GM20431 (cell line): ENCODE measurements at regions not wholly inside any gene's neighbourhood (a gene's known extent, or its start where the extent isn't known, plus 50 kb on each side); places are given as distances from the start of the nearest gene placed in this dataset.

Experiments
- in situ Hi-C: fragments of 300-500 bp; cut with MseI, MboI; formaldehyde crosslinking; loops from one replicate; pipeline ENCODE4 v1.15.0; 2020; ENCODE audit warnings: low sequenced_read_pairs; ENCODE audit not compliant: unreplicated experiment

- in situ Hi-C loops: no loop called here
Observed at GRCh38 chr15:47206358-47206978, 510.8 kb upstream of the SEMA6D start.

GRCh38 chr15:47209591-47209990 is 507.7 kb upstream of the SEMA6D start:
- in situ Hi-C loops: no loop called here

DNA sequence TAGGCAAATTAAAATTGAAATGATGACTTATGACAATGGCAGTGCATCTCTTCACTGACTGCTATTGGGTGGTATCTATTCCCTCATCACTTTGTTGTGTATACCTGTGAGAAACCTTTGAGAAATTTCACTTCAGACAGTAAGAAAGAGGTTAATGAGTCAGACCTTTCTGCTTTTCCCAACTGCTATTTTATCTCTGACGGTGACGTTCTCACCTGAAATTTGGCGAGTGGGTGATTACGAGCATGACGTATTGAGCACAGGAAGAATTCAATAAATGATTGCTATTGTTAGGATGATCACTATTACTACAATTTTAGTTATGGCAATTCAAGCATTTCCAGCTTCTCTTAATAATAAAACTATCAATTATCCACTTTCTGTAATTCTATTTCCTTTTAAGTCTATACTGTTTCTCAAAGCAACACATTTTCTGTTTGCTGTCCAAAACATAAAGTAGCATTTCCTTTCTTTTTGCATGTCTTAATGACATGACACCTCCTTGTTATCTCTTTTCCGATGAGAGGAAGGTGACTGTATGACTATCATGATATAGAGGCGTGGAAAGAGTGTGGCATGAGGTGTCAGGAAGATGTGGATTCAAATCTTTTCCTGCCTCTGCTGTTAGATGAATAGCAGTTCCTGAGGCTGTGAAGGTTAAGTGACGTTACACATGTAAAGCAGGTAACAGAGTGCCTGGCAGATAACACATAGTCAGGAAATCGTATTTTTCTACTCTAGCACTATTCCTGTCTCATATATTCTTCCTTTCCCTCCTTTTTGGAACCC is 504.9 kb upstream of the SEMA6D start:
- in situ Hi-C loops: no loop called here

DNA sequence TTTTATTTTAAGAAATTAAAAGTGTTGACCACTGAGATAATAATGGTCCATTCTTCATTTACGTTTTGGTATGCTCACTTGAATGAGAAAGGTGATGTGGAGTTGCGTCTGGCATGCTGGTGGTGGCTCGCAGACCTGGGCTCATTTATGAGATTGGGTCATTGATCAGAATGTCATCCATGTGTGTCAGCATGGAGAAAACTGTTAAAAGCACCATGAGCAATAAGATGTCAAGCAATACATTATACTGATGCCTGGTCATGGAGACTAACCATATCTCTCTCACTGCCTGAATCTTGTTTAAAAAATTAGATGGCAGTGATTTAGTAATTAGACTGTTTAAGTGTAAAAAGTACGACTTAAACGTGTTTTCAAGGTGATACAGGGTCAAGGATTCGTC is 503.4 kb upstream of the SEMA6D start:
- in situ Hi-C loops: no loop called here

DNA sequence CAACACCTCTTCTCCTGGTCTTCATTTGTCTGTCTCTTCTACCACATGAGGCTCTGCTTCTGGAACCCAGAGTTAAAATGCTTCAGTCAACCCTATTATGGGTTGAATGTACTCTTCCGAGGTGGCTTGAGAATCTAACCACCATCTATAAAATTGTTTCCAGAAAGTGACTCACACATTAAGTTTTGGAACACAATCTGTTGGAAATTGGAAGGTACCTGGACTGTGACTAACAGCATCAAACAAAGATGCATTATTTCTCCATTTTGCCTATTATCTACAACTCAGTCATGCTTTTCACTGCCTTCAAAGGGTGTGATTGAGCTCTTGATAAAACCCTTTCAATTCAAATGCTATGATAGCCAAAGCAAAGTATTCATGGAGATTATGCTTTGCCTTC is 499.0 kb upstream of the SEMA6D start:
- in situ Hi-C loops: no loop called here

DNA sequence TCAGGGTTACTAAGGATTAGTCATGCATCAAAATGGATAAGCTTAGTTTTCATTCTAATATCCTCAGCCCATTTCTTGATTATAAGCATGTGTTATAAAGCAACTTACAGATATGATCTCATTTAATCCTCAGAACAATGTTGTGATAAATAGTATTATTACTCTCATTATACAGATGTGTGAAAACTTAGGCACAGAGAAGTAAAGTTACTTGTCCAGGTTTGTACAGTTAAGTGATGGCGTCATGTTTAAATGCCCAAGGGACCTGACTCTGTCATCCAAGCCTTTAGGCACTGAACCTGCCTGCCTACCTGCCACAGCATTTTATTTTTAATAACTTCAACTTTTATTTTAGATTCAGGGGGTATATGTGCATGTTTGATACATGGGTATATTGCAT is 472.9 kb upstream of the SEMA6D start:
- in situ Hi-C loops: no loop called here

GRCh38 chr15:47246317-47246716 is 471.0 kb upstream of the SEMA6D start:
- in situ Hi-C loops: no loop called here

DNA sequence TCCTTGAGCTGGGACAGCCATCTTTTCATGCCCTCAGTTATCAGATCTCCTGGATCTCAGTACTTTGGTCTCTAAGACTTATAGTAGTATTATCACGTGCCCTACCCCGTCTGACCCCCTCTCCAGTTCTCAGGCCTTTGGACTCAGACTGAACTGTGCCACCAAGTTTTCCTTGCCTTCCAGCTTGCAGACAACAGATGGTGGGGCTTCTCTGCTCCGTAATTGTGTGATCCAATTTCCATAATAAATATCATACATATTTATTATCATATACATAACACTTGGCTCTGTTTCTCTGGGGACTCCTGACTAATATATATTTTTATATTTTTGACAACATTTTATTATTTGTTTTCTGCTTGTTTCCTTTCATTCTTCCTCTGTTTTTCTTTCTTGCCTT is 458.8 kb upstream of the SEMA6D start:
- in situ Hi-C loops: no loop called here

GRCh38 chr15:47265686-47266085 is 451.6 kb upstream of the SEMA6D start:
- in situ Hi-C loops: no loop called here

GRCh38 chr15:47266566-47266965 is 450.7 kb upstream of the SEMA6D start:
- in situ Hi-C loops: no loop called here

DNA sequence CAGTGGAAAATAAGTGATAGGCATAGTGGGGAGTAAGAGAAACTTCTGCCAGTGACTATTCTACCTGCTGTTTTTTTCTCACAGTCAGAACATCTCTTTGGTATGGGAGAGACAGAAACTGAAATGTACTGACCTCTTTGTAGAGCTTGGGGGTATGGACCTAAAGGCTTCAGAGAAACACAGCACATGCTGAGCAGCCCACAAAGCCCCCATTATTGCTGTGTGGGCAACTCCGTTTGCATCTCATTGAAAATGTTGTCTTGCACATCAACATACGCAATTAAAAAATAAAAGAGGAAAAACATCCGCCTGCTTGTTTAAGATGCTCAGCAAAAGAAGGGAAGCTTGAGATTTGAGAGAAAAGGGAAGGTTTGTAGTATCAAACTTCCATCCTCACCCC is 443.4 kb upstream of the SEMA6D start:
- in situ Hi-C loops: no loop called here

GRCh38 chr15:47283246-47283645 is 434.1 kb upstream of the SEMA6D start:
- in situ Hi-C loops: no loop called here

GRCh38 chr15:47288794-47289193 is 428.5 kb upstream of the SEMA6D start:
- in situ Hi-C loops: no loop called here

- in situ Hi-C loops: no loop called here
Observed at GRCh38 chr15:47289656-47290055, 427.6 kb upstream of the SEMA6D start.

DNA sequence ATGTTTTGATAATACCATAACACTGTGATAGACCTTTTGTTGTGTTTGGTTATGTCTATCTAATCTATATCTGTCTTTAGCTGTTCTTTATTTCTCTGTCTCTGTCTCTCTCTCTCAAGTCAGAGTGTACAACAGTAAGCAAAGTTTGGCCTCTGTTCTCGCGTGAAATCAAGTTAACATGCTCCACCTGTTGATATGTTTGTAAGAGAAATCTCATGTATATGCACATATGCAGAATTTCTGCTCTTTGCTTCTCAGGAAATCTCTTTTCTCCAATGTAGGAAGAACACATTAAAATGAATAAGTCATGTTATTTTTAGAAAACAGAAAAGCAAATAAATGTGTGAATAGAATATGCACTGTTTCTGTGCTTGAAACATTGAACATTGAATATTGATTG is 425.5 kb upstream of the SEMA6D start:
- in situ Hi-C loops: no loop called here

DNA sequence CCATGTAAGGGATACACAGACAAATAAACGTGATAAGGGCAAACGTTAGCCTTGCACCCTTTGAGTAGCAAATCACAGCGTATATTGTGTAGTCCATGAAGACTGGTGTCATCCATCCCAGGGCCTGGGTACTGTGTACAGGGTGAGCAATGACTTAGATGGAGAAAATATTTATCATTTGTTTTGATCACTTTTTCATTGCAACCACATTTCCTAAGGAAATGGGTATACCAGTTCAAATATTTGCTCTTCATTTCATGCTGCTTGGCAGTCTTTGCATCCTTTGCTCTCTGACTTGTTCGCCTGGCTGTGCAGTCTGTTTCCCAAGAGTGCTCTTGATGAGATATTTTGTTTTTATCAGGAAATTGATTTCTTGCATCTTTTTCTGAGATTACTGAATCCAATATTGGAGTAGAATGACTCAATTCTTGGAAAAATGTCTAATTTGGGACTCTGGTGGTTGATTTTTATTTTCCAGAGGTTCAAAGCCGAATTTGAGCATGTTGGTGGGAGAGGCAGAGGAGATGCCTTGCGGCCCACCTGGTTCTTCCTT is 424.6 kb upstream of the SEMA6D start:
- in situ Hi-C loops: no loop called here

- in situ Hi-C loops: no loop called here
Observed at GRCh38 chr15:47293466-47294162, 423.7 kb upstream of the SEMA6D start.

DNA sequence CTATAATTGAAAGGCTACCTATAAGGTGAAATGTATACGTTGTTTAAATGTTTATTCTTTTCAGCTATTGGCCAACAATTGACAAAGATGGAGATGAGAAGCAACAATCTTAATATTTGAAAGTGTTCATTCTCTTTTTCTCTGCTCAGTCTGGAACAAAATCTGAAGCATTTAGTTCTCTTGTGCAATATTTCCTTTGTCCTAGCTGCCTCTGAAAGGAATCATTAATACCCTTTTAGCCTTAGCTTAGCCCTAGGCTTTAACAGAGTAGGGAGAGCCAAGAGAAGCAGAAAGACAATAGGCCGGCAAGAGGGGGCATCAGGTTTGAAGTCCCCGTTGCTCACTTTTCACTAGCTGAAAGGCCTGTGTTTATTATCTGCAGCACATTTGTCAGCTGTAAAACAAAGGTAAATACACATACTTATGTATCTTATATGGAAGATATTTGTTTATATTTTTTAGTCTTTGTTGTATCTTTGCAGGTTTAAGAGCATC is 422.5 kb upstream of the SEMA6D start:
- in situ Hi-C loops: no loop called here

GRCh38 chr15:47296881-47297280 is 420.4 kb upstream of the SEMA6D start:
- in situ Hi-C loops: no loop called here

- in situ Hi-C loops: no loop called here
Observed at GRCh38 chr15:47299846-47300434, 417.4 kb upstream of the SEMA6D start.
